ENCODE measurements at regions not wholly inside any gene's neighbourhood (a gene's known extent, or its start where the extent isn't known, plus 50 kb on each side); places are given as distances from the start of the nearest gene placed in this dataset.

GRCh38 chr18:70493461-70493860 lies 204.6 kb downstream of the SOCS6 start:
- Mint-ChIP-seq H3K27ac (ENCODE audit: low read depth) (peak overlapping the region; percentile 32), H3K36me3 (ENCODE audit: insufficient read depth) (no peaks in the 10 kb centered on the region), H3K27me3 (peaks cover 8% of the 10 kb centered on the region), H3K9me3 (no peaks in the 10 kb centered on the region), H3K4me3 (no peak overlapping the region), H3K4me1 (peaks cover 4% of the 10 kb centered on the region)
- DNase-seq (ENCODE audit: low spot score in 2 of 2) (no peak), ATAC-seq (replicated peaks; ENCODE audit: extremely low read depth, poor library complexity, severe bottlenecking) (no peak)

DNA sequence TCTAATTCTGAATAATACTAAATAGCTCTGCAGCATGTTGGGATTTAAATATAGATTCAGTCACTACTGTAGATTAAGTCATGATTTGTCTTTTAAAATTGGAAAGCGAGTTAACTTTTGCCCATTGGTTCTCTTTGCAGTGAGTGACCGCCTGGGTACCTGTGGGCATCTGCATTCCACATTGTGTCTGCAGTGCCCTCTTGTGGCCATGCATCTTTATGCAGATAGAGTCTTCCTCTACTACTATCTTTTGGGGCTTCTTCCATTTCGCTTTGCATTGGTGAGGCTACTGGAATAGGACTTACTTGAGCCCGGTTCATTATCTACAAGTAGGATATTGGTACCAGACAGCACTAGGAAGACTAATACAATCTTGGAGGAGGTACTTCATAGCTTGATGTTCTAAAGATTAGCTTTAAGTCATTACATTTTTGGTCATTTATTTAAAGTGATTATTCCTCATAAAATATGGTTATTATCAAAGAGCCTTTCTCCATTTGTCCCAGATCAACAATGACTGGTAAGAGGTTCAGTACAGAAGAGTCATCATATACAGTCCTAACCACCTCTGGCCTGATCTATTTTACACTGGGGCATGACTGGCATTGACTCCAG lies 203.0 kb downstream of the SOCS6 start:
- no peak for ATAC-seq (replicated peaks; ENCODE audit: extremely low read depth, poor library complexity, severe bottlenecking)
- H3K36me3 Mint-ChIP-seq (ENCODE audit: insufficient read depth): no peaks in the 10 kb centered on the region
- no peak overlapping the region for H3K4me3 Mint-ChIP-seq
- peak in 1 of 2 donors; percentile 24 for DNase-seq (ENCODE audit: low spot score in 2 of 2)
- H3K9me3 Mint-ChIP-seq: no peaks in the 10 kb centered on the region
- no peak overlapping the region for H3K27ac Mint-ChIP-seq (ENCODE audit: low read depth)
- H3K4me1 Mint-ChIP-seq: peaks cover 4% of the 10 kb centered on the region
- peaks cover 8% of the 10 kb centered on the region for H3K27me3 Mint-ChIP-seq

DNA sequence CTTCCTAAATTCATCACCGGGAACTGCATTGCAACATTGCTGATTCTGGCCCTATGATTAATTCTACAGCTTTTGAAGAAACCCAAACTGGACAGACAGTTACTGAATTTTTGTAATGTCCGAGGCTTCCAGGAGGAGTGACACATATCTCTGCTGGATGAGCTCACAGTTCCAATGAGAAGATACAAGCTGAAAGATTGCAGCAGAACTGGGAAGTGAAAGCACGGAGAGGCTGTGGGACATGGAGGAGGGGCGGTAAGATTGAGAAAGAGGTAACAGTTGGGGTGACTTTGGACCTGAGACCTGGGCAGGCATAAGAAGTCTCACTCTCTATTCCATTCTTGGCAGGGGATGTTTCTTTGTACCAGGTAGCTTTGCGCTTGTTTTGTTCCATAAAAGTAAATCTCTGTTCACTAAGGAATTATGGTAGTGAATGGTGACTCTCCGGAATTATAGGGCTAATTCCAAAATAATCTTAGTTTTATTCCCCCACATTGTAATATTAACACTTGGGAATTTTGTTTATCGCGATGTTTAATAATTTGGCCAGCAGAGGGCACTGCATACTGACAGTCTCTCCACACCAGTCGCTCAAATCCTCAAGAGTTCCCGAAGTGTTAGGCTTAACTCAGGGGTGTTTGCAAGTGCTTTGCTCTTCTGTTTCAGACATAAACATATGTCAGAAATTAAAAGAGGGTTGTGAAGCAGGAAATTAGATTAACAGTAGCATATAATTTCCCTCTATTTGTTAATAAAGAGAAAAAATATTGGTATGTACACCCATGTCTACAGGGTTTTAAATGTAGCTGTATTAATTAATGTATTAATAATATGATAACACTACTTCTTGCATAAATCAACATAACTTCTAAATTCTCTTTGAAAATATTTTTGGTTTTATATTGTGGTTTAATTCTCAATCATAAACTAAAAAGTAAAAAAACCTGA lies 201.4 kb downstream of the SOCS6 start:
- Mint-ChIP-seq H3K36me3 (ENCODE audit: insufficient read depth) (no peaks in the 10 kb centered on the region), H3K27ac (ENCODE audit: low read depth) (no peak overlapping the region), H3K4me1 (peaks cover 4% of the 10 kb centered on the region), H3K4me3 (no peak overlapping the region), H3K27me3 (peaks cover 16% of the 10 kb centered on the region), H3K9me3 (no peaks in the 10 kb centered on the region)
- DNase-seq (ENCODE audit: low spot score in 2 of 2): no peak
- ATAC-seq (replicated peaks; ENCODE audit: extremely low read depth, poor library complexity, severe bottlenecking): no peak

DNA sequence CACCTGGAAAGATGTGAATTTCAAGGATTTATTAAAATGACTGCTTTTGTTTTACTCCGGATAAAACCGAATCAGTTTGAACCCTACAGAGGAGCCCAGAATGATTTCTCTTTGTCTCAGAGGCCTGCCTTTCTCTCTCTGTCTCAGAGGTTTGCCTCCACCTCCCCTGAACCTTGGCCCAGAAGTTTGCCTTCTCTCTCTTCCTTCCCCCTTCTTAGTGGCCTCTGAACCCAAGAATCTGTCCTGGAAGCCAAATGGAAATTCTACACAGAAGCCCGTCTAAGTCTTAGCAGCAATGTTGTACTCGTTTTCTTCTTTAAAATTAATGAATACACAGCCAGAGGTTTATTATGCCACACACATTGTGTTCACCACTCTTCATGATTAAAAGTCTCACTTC lies 200.7 kb downstream of the SOCS6 start:
- DNase-seq (ENCODE audit: low spot score in 2 of 2) (no peak), ATAC-seq (replicated peaks; ENCODE audit: extremely low read depth, poor library complexity, severe bottlenecking) (no peak)
- no peaks in the 10 kb centered on the region for H3K36me3 Mint-ChIP-seq (ENCODE audit: insufficient read depth)
- H3K4me3 Mint-ChIP-seq: no peak overlapping the region
- H3K4me1 Mint-ChIP-seq: peaks cover 4% of the 10 kb centered on the region
- H3K27ac Mint-ChIP-seq (ENCODE audit: low read depth): no peak overlapping the region
- H3K9me3 Mint-ChIP-seq: no peaks in the 10 kb centered on the region
- H3K27me3 Mint-ChIP-seq: peaks cover 22% of the 10 kb centered on the region

DNA sequence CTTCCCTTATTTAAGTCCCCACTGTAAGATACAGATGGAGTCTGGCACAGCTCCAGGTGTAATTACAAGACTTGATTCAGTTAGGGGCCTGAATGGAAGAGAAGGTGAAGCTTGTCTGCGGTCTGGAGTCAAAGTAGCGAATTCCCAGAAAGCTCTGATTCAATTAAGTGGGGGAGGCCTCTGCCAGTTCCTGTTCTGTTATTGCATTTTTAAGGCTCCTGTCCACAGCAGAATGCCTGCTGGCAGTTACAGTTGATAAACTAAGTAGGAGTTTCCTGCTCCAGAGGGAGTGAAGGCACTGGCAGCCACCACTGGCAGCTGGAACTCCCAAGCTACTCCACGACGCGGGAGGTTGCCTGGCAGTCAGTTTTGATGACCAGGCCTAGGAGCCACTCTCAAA lies 181.1 kb downstream of the SOCS6 start:
- ATAC-seq (replicated peaks; ENCODE audit: extremely low read depth, poor library complexity, severe bottlenecking) (no peak), DNase-seq (ENCODE audit: low spot score in 2 of 2) (no peak)
- Mint-ChIP-seq H3K9me3 (no peaks in the 10 kb centered on the region), H3K36me3 (ENCODE audit: insufficient read depth) (no peaks in the 10 kb centered on the region), H3K27me3 (no peaks in the 10 kb centered on the region), H3K4me1 (no peaks in the 10 kb centered on the region), H3K27ac (ENCODE audit: low read depth) (no peak overlapping the region), H3K4me3 (no peak overlapping the region)

DNA sequence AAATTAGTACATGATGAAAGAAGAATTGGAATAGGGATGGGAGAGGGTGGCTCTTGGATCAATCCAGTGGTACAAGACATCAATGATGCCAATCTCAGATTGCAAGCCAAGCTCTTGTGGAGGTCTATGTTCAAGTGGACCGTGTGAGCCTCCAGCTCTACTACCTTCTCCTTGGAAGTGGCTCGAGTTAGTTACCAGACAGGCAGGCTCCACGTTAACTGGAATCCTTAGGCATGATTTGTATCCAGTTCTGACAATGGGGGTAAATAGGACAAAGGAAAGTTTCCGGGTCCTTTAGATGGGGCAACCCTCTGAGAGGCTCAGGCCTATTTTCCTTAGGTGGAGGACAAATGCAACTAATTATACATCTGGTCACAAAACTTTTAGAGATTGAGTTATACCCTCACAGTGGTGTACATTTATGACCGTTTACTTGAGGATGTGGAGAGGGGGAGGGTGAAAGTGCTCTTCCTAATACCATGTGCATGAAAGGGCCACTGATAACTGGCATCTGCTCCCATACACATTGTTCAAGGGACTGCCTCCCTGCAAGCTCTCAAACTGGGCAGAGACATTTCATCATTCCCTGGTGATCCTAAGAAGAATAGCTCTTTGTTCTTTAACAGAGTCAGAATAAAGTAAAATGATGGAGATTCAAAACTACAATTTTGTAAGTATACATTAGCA lies 180.2 kb downstream of the SOCS6 start:
- no peak for DNase-seq (ENCODE audit: low spot score in 2 of 2)
- no peaks in the 10 kb centered on the region for H3K4me1 Mint-ChIP-seq
- no peaks in the 10 kb centered on the region for H3K9me3 Mint-ChIP-seq
- no peak overlapping the region for H3K27ac Mint-ChIP-seq (ENCODE audit: low read depth)
- ATAC-seq (replicated peaks; ENCODE audit: extremely low read depth, poor library complexity, severe bottlenecking): no peak
- no peaks in the 10 kb centered on the region for H3K36me3 Mint-ChIP-seq (ENCODE audit: insufficient read depth)
- peaks cover 4% of the 10 kb centered on the region for H3K27me3 Mint-ChIP-seq
- H3K4me3 Mint-ChIP-seq: no peak overlapping the region

GRCh38 chr18:70464343-70465114 lies 175.7 kb downstream of the SOCS6 start:
- Mint-ChIP-seq H3K9me3 (no peaks in the 10 kb centered on the region), H3K4me1 (no peaks in the 10 kb centered on the region), H3K27me3 (peaks cover 38% of the 10 kb centered on the region), H3K36me3 (ENCODE audit: insufficient read depth) (peaks cover 11% of the 10 kb centered on the region), H3K27ac (ENCODE audit: low read depth) (no peak overlapping the region), H3K4me3 (no peak overlapping the region)
- ATAC-seq (replicated peaks; ENCODE audit: extremely low read depth, poor library complexity, severe bottlenecking) (no peak), DNase-seq (ENCODE audit: low spot score in 2 of 2) (no peak)

- ATAC-seq (replicated peaks; ENCODE audit: extremely low read depth, poor library complexity, severe bottlenecking) (no peak), DNase-seq (ENCODE audit: low spot score in 2 of 2) (no peak)
- Mint-ChIP-seq H3K27me3 (peaks cover 51% of the 10 kb centered on the region), H3K36me3 (ENCODE audit: insufficient read depth) (peaks cover 11% of the 10 kb centered on the region), H3K4me3 (no peak overlapping the region), H3K4me1 (no peaks in the 10 kb centered on the region), H3K9me3 (no peaks in the 10 kb centered on the region), H3K27ac (ENCODE audit: low read depth) (no peak overlapping the region)
Observed at GRCh38 chr18:70463085-70463484, 174.2 kb downstream of the SOCS6 start.

- Mint-ChIP-seq H3K4me1 (no peaks in the 10 kb centered on the region), H3K36me3 (ENCODE audit: insufficient read depth) (peaks cover 11% of the 10 kb centered on the region), H3K9me3 (no peaks in the 10 kb centered on the region), H3K4me3 (no peak overlapping the region), H3K27ac (ENCODE audit: low read depth) (no peak overlapping the region), H3K27me3 (peaks cover 51% of the 10 kb centered on the region)
- ATAC-seq (replicated peaks; ENCODE audit: extremely low read depth, poor library complexity, severe bottlenecking): no peak
- DNase-seq (ENCODE audit: low spot score in 2 of 2): no peak
Observed at GRCh38 chr18:70462078-70462439, 173.2 kb downstream of the SOCS6 start.

- DNase-seq (ENCODE audit: low spot score in 2 of 2) (no peak), ATAC-seq (replicated peaks; ENCODE audit: extremely low read depth, poor library complexity, severe bottlenecking) (no peak)
- H3K27ac Mint-ChIP-seq (ENCODE audit: low read depth): no peak overlapping the region
- no peak overlapping the region for H3K4me3 Mint-ChIP-seq
- H3K27me3 Mint-ChIP-seq: peaks cover 51% of the 10 kb centered on the region
- peaks cover 11% of the 10 kb centered on the region for H3K36me3 Mint-ChIP-seq (ENCODE audit: insufficient read depth)
- H3K9me3 Mint-ChIP-seq: no peaks in the 10 kb centered on the region
- H3K4me1 Mint-ChIP-seq: no peaks in the 10 kb centered on the region
Observed at GRCh38 chr18:70461323-70462077, 172.7 kb downstream of the SOCS6 start.

DNA sequence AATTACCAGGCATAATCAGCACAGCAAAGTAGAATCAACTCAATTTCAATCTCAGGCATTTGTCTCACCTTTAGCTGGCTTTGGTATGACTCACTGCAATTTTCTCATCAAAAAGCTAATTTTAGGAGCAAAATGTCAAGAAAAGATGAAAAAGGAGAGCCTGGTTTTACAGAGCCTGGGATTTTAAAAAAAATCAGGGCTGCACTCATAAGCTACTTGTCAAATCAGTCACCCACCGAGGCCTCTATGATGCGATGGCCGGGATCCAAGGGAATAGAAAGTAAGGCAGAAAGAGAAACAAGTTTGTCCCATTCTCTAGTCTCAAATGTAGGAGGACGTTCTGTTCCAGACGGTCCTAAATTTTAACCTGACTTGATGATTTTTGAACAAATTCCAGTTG lies 170.9 kb downstream of the SOCS6 start:
- Mint-ChIP-seq H3K9me3 (no peaks in the 10 kb centered on the region), H3K4me1 (no peaks in the 10 kb centered on the region), H3K27ac (ENCODE audit: low read depth) (no peak overlapping the region), H3K36me3 (ENCODE audit: insufficient read depth) (peaks cover 11% of the 10 kb centered on the region), H3K27me3 (peaks cover 51% of the 10 kb centered on the region), H3K4me3 (no peak overlapping the region)
- no peak for DNase-seq (ENCODE audit: low spot score in 2 of 2)
- no peak for ATAC-seq (replicated peaks; ENCODE audit: extremely low read depth, poor library complexity, severe bottlenecking)

- Mint-ChIP-seq H3K9me3 (no peaks in the 10 kb centered on the region), H3K27ac (ENCODE audit: low read depth) (no peak overlapping the region)
Observed at GRCh38 chr18:70459251-70459650, 170.4 kb downstream of the SOCS6 start.

More at GRCh38 chr18:70459251-70459650, 170.4 kb downstream of the SOCS6 start:
- DNase-seq (ENCODE audit: low spot score in 2 of 2) (no peak), ATAC-seq (replicated peaks; ENCODE audit: extremely low read depth, poor library complexity, severe bottlenecking) (no peak)
- H3K4me3 Mint-ChIP-seq: no peak overlapping the region
- H3K36me3 Mint-ChIP-seq (ENCODE audit: insufficient read depth): peaks cover 11% of the 10 kb centered on the region
- H3K27me3 Mint-ChIP-seq: peaks cover 49% of the 10 kb centered on the region
- H3K4me1 Mint-ChIP-seq: no peaks in the 10 kb centered on the region
